ENCODE measurements at regions not wholly inside any gene's neighbourhood (a gene's known extent, or its start where the extent isn't known, plus 50 kb on each side); places are given as distances from the start of the nearest gene placed in this dataset.
"Not testable (repeated sequence)": the region's sequence is repeated elsewhere in the genome, so short reads cannot be mapped to it uniquely, and the experiment has no call there.

GRCh38 chr6:40669343-40669742, 82.2 kb upstream of the LRFN2 start:
- no peak for ATAC-seq
- TF ChIP-seq POLR2A (IDR thresholded peaks at IDR 0.05) (no peak), CTCF (IDR thresholded peaks at IDR 0.05) (no peak)

GRCh38 chr6:40668203-40668602, 81.0 kb upstream of the LRFN2 start:
- DNase-seq (no peak), ATAC-seq (no peak)
- Histone ChIP-seq H3K4me3 (no peak overlapping the region), H3K9me3 (peaks cover 0 to 3% (median 0%) of the 10 kb centered on the region in 4 donors), H3K27ac (no peak overlapping the region), H3K27me3 (no peaks in the 10 kb centered on the region), H3K36me3 (no peaks in the 10 kb centered on the region), H3K4me1 (no peaks in the 10 kb centered on the region)
- intact Hi-C loops (cut with DNase I), result no loop called here
- TF ChIP-seq CTCF (IDR thresholded peaks at IDR 0.05) (no peak), POLR2A (IDR thresholded peaks at IDR 0.05) (no peak)
- WGBS (ENCODE audit: insufficient coverage, low coverage, low lambda C conversion rate, missing lambda C conversion rate), result 100% methylated on average over 2 of the region's 2 CpGs

More at GRCh38 chr6:40669343-40669742, 82.2 kb upstream of the LRFN2 start:
- H3K4me1 ChIP-seq, result no peaks in the 10 kb centered on the region
- intact Hi-C loops (cut with DNase I), result no loop called here
- no peaks in the 10 kb centered on the region for H3K36me3 ChIP-seq
- no peak overlapping the region for H3K27ac ChIP-seq
- no peaks in the 10 kb centered on the region for H3K27me3 ChIP-seq
- no peak overlapping the region for H3K4me3 ChIP-seq
- peaks cover 0 to 3% (median 0%) of the 10 kb centered on the region in 4 donors for H3K9me3 ChIP-seq
- WGBS (ENCODE audit: insufficient coverage, low coverage, low lambda C conversion rate, missing lambda C conversion rate), result 56% methylated on average over 3 of the region's 3 CpGs
- no peak for DNase-seq

GRCh38 chr6:40666530-40666929, 79.4 kb upstream of the LRFN2 start:
- no peaks in the 10 kb centered on the region for H3K4me1 ChIP-seq
- ATAC-seq, result no peak
- TF ChIP-seq CTCF (IDR thresholded peaks at IDR 0.05), result no peak
- TF ChIP-seq POLR2A (IDR thresholded peaks at IDR 0.05), result no peak
- H3K9me3 ChIP-seq, result peaks cover 0 to 3% (median 0%) of the 10 kb centered on the region in 4 donors
- no peak overlapping the region for H3K27ac ChIP-seq
- intact Hi-C loops (cut with DNase I), result no loop called here
- no peaks in the 10 kb centered on the region for H3K36me3 ChIP-seq
- WGBS (ENCODE audit: insufficient coverage, low coverage, low lambda C conversion rate, missing lambda C conversion rate), result 67% methylated on average over 4 of the region's 4 CpGs
- H3K4me3 ChIP-seq, result no peak overlapping the region
- H3K27me3 ChIP-seq, result no peaks in the 10 kb centered on the region
- no peak for DNase-seq

DNA sequence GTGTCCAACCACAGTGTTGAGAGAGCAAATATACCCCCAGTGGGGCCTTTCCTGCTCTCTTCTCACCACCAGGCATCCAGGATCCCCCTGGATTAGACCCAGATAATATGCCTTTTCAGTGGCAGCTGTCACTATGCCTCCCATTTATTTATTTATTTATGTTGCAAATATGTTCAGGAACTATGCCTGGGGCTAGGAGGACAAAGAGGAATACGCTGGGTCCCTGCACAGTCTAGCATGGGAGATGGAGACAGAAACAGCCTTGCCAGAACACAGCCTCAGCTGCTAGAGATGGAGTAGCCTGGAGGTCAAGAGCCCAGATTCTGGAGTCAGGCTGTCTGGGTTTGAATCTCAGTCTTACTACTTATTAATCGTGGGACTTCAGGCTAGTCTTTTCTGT, 74.6 kb upstream of the LRFN2 start:
- Histone ChIP-seq H3K36me3 (no peaks in the 10 kb centered on the region), H3K27ac (no peak overlapping the region), H3K4me3 (no peak overlapping the region), H3K4me1 (no peaks in the 10 kb centered on the region), H3K27me3 (no peaks in the 10 kb centered on the region), H3K9me3 (peaks cover 0 to 3% (median 0%) of the 10 kb centered on the region in 4 donors)
- DNase-seq (no peak), ATAC-seq (no peak)
- WGBS (ENCODE audit: insufficient coverage, low coverage, low lambda C conversion rate, missing lambda C conversion rate), result 72% methylated on average over 2 of the region's 2 CpGs
- intact Hi-C loops (cut with DNase I), result no loop called here
- no peak for TF ChIP-seq CTCF (IDR thresholded peaks at IDR 0.05)
- TF ChIP-seq POLR2A (IDR thresholded peaks at IDR 0.05), result no peak

GRCh38 chr6:40656772-40657171, 69.6 kb upstream of the LRFN2 start:
- ATAC-seq; intact Hi-C loops (cut with DNase I); H3K36me3 ChIP-seq; H3K4me3 ChIP-seq; H3K9me3 ChIP-seq; H3K4me1 ChIP-seq; H3K27me3 ChIP-seq; H3K27ac ChIP-seq; DNase-seq: not testable (repeated sequence)
- 92% methylated on average over 5 of the region's 5 CpGs for WGBS (ENCODE audit: insufficient coverage, low coverage, low lambda C conversion rate, missing lambda C conversion rate)

Measured in right lobe of liver (tissue), 6 donors.